ENCODE measurements at regions not wholly inside any gene's neighbourhood (a gene's known extent, or its start where the extent isn't known, plus 50 kb on each side); places are given as distances from the start of the nearest gene placed in this dataset.

GRCh38 chr20:60899320-60899719 lies 352.7 kb upstream of the CDH4 start:
- TF ChIP-seq SRF (IDR thresholded peaks at IDR 0.05; ENCODE audit: low read depth, low read length) (no peak), SIX5 (IDR thresholded peaks at IDR 0.05; ENCODE audit: low read depth, low read length) (no peak), EP300 (IDR thresholded peaks at IDR 0.05; ENCODE audit: borderline replicate concordance in 1 of 2, low read depth in 2 of 2, low read length in 2 of 2) (no peak), POLR2AphosphoS5 (IDR thresholded peaks at IDR 0.05; ENCODE audit: low read depth, low read length) (no peak), CTCF (IDR thresholded peaks at IDR 0.05; ENCODE audit: control extremely low read depth in 1 of 3, insufficient read depth in 1 of 3, low read depth in 1 of 3, low read length in 3 of 3) (0 out of 4 replicates have a peak, but pooled peaks of 1 of the 3 experiments have one; percentile 3), POLR2A (IDR thresholded peaks at IDR 0.05; ENCODE audit: control extremely low read depth in 1 of 2, low read depth in 2 of 2, low read length in 2 of 2) (no peak), MAX (IDR thresholded peaks at IDR 0.05) (no peak), MAFK (IDR thresholded peaks at IDR 0.05; ENCODE audit: low read depth, low read length) (no peak)

Data from H1 (cell line).